DND-41 (cell line): ENCODE measurements at regions not wholly inside any gene's neighbourhood (a gene's known extent, or its start where the extent isn't known, plus 50 kb on each side); places are given as distances from the start of the nearest gene placed in this dataset.

Experiments
- ATAC-seq: fragments of 200-7000 bp; cut with Tn5 transposase; 3 replicates; pipeline ENCODE4 v1.9.1; 2021; ENCODE audit warnings: low read depth; ENCODE audit not compliant: insufficient read depth
- DNase-seq: peaks from one replicate; pipeline ENCODE4 v3.0.0-alpha.2; 2020
- H2AFZ ChIP-seq: 2 replicates; pipeline ENCODE4 v1.6.0; 2012; ENCODE audit warnings: low read depth, low read length
- H3K27ac ChIP-seq: 2 replicates; pipeline ENCODE4 v1.5.1; 2012; ENCODE audit warnings: low read length, inconsistent platforms
- H3K27me3 ChIP-seq: fragments of 200-600 bp; sonication (generic); 2 replicates; pipeline ENCODE4 v1.6.0; 2012; ENCODE audit warnings: low read length, mild to moderate bottlenecking, inconsistent platforms; ENCODE audit not compliant: insufficient read depth, poor library complexity
- H3K36me3 ChIP-seq: 2 replicates; pipeline ENCODE4 v1.5.1; 2012; ENCODE audit warnings: low read length, inconsistent platforms; ENCODE audit not compliant: insufficient read depth
- H3K4me1 ChIP-seq: 2 replicates; pipeline ENCODE4 v1.5.1; 2012; ENCODE audit warnings: mild to moderate bottlenecking, low read length; ENCODE audit not compliant: insufficient read depth
- H3K4me2 ChIP-seq: 2 replicates; pipeline ENCODE4 v1.6.0; 2012; ENCODE audit warnings: mild to moderate bottlenecking, moderate library complexity, low read length, inconsistent platforms; ENCODE audit not compliant: insufficient read depth
- H3K4me3 ChIP-seq, 2 experiments: fragments of 200-600 bp in 1 of 2; shearing (Covaris generic) in 1 of 2; 2 replicates each; pipeline ENCODE4 v1.5.1; 2012 to 2016; ENCODE audit warnings: inconsistent platforms in 2 of 2, low read length in 2 of 2, mild to moderate bottlenecking in 2 of 2, low read depth in 1 of 2, moderate library complexity in 1 of 2
- H3K79me2 ChIP-seq: 2 replicates; pipeline ENCODE4 v1.6.0; 2012; ENCODE audit warnings: low read length, inconsistent platforms; ENCODE audit not compliant: insufficient read depth
- H3K9ac ChIP-seq: 2 replicates; pipeline ENCODE4 v1.6.0; 2012; ENCODE audit warnings: low read depth, mild to moderate bottlenecking, inconsistent platforms, low read length, moderate library complexity
- H3K9me3 ChIP-seq: 2 replicates; pipeline ENCODE4 v1.5.1; 2012; ENCODE audit warnings: low read length, moderate library complexity, mild to moderate bottlenecking, inconsistent platforms; ENCODE audit not compliant: insufficient read depth, severe bottlenecking
- H4K20me1 ChIP-seq: 2 replicates; pipeline ENCODE4 v1.6.0; 2012; ENCODE audit warnings: low read length; ENCODE audit not compliant: insufficient read depth
- CTCF ChIP-seq: IDR thresholded peaks from 2 replicates; pipeline ENCODE4 v1.5.1; 2012; ENCODE audit warnings: borderline replicate concordance, low read length, moderate library complexity, mild to moderate bottlenecking; ENCODE audit not compliant: poor library complexity, severe bottlenecking; ENCODE audit errors: extremely low read depth
- EZH2 ChIP-seq: IDR thresholded peaks from 3 replicates; pipeline ENCODE4 v1.6.1; 2012; ENCODE audit warnings: borderline replicate concordance, low read depth, mild to moderate bottlenecking, moderate library complexity, low read length, inconsistent platforms; ENCODE audit not compliant: severe bottlenecking

DNA sequence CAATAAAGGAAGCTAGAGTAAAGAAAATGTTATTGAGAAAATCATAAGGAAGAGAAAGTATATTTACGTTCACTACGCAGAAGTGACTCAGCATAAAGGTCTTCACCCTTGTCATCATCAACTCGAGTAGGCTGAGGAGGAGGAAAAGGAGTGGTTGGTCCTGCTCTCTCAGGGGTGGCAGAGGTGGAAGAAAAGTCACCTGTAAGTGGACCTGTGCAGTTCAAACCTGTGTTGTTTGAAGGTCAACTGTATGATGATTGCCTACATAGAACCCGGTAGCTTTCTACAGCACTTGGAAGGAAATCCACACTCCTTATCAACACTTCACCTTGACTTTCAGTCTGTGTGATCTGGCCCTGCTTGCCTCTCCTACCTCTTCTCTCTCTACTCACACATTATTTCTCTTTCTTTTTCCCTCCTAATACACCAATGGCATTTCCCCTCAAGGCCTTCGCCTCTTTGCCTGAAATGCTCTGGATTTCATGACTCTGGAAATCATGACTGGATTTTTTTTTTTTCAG lies 109.3 kb upstream of the CPEB4 start:
- H4K20me1 ChIP-seq: no peaks in the 10 kb centered on the region
- H3K27ac ChIP-seq: no peak overlapping the region
- H2AFZ ChIP-seq: no peak overlapping the region
- no peaks in the 10 kb centered on the region for H3K9me3 ChIP-seq
- no peak overlapping the region for H3K4me3 ChIP-seq
- DNase-seq (no peak), ATAC-seq (no peak)
- no peaks in the 10 kb centered on the region for H3K27me3 ChIP-seq
- no peak for TF ChIP-seq CTCF
- TF ChIP-seq EZH2: no peak
- no peaks in the 10 kb centered on the region for H3K79me2 ChIP-seq
- H3K4me1 ChIP-seq: peaks cover 15% of the 10 kb centered on the region
- H3K4me2 ChIP-seq: no peak overlapping the region
- no peaks in the 10 kb centered on the region for H3K36me3 ChIP-seq
- H3K9ac ChIP-seq: no peak overlapping the region

GRCh38 chr5:173780235-173781234 lies 107.6 kb upstream of the CPEB4 start:
- no peak overlapping the region for H3K4me3 ChIP-seq
- ATAC-seq: no peak
- H3K4me1 ChIP-seq: peaks cover 15% of the 10 kb centered on the region
- H2AFZ ChIP-seq: no peak overlapping the region
- H3K27ac ChIP-seq: no peak overlapping the region
- no peaks in the 10 kb centered on the region for H3K36me3 ChIP-seq
- H3K4me2 ChIP-seq: no peak overlapping the region
- no peak for DNase-seq
- TF ChIP-seq EZH2: no peak
- TF ChIP-seq CTCF: no peak
- no peaks in the 10 kb centered on the region for H3K9me3 ChIP-seq
- no peaks in the 10 kb centered on the region for H4K20me1 ChIP-seq
- H3K27me3 ChIP-seq: no peaks in the 10 kb centered on the region
- no peak overlapping the region for H3K9ac ChIP-seq
- H3K79me2 ChIP-seq: no peaks in the 10 kb centered on the region

GRCh38 chr5:173781432-173781815 lies 106.7 kb upstream of the CPEB4 start:
- Histone ChIP-seq H3K79me2 (no peaks in the 10 kb centered on the region), H3K36me3 (no peaks in the 10 kb centered on the region), H3K9ac (no peak overlapping the region), H2AFZ (peak overlapping the region; percentile 72; the same call in 1 of the 2 replicates), H3K4me1 (peaks cover 15% of the 10 kb centered on the region), H3K27me3 (no peaks in the 10 kb centered on the region), H4K20me1 (no peaks in the 10 kb centered on the region), H3K27ac (peak overlapping the region; percentile 69), H3K4me3 (no peak overlapping the region), H3K4me2 (no peak overlapping the region), H3K9me3 (no peaks in the 10 kb centered on the region)
- DNase-seq: no peak
- TF ChIP-seq CTCF (no peak), EZH2 (no peak)
- no peak for ATAC-seq
